Panc1 (cell line): ENCODE measurements at regions not wholly inside any gene's neighbourhood (a gene's known extent, or its start where the extent isn't known, plus 50 kb on each side); places are given as distances from the start of the nearest gene placed in this dataset.

Experiments
- POLR2AphosphoS5 ChIP-seq: IDR thresholded peaks from 2 replicates; pipeline ENCODE4 v1.6.1; 2012; ENCODE audit warnings: mild to moderate bottlenecking, low read depth, low read length, moderate library complexity
- SIN3A ChIP-seq: IDR thresholded peaks from 2 replicates; pipeline ENCODE4 v1.6.1; 2012; ENCODE audit warnings: low read depth, mild to moderate bottlenecking, low read length, moderate library complexity, borderline replicate concordance; ENCODE audit not compliant: insufficient read depth
- TCF7L2 ChIP-seq: IDR thresholded peaks from 2 replicates; pipeline ENCODE4 v1.6.1; 2011; ENCODE audit warnings: mild to moderate bottlenecking, low read depth, low read length, inconsistent platforms
- TF ChIP-seq, protein P1 (sequence below): fragments of 450-650 bp; IDR thresholded peaks from 2 replicates; pipeline ENCODE4 v1.5.1; 2017; ENCODE audit warnings: mild to moderate bottlenecking

DNA sequence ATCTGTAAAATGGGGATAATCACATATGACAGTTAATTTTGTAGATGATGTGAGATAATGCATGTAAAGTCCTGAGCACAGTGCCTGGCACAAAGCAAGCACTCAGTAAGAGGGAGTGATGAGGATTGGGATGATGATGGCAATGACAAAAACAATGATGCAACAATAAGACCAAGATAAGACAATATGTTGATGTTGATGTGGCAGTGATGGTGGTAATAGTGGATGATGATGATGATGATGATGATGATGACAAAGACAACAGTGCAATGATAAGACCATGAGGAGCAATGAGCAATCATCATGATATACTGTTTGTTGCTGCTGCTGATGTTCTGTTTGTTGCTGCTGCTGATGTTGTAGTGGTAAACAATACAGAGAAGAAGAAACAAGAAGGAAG, 344.1 kb downstream of the NPIPA8 start:
- TF ChIP-seq, protein P1, sequence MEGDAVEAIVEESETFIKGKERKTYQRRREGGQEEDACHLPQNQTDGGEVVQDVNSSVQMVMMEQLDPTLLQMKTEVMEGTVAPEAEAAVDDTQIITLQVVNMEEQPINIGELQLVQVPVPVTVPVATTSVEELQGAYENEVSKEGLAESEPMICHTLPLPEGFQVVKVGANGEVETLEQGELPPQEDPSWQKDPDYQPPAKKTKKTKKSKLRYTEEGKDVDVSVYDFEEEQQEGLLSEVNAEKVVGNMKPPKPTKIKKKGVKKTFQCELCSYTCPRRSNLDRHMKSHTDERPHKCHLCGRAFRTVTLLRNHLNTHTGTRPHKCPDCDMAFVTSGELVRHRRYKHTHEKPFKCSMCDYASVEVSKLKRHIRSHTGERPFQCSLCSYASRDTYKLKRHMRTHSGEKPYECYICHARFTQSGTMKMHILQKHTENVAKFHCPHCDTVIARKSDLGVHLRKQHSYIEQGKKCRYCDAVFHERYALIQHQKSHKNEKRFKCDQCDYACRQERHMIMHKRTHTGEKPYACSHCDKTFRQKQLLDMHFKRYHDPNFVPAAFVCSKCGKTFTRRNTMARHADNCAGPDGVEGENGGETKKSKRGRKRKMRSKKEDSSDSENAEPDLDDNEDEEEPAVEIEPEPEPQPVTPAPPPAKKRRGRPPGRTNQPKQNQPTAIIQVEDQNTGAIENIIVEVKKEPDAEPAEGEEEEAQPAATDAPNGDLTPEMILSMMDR = no peak
- TF ChIP-seq TCF7L2 (no peak), POLR2AphosphoS5 (no peak), SIN3A (no peak)
